Stimulated activated CD8-positive, alpha-beta memory T cell treated with anti-CD3 and anti-CD28 coated beads, Interleukin-12 subunit alpha, Interleukin-12 subunit beta, amount 100 ng/mL, for 1 hour (primary cell): ENCODE measurements at regions not wholly inside any gene's neighbourhood (a gene's known extent, or its start where the extent isn't known, plus 50 kb on each side); places are given as distances from the start of the nearest gene placed in this dataset.

Source experiments
- DNase-seq: peaks from one replicate; pipeline ENCODE4 v3.0.0-alpha.2; 2020; ENCODE audit warnings: low read depth

- no peak for DNase-seq
Observed at GRCh38 chr3:31425401-31425800, 107.3 kb upstream of the STT3B start.

GRCh38 chr3:31427623-31428022 lies 105.1 kb upstream of the STT3B start:
- DNase-seq, result no peak

GRCh38 chr3:31431321-31431720 lies 101.4 kb upstream of the STT3B start:
- DNase-seq, result no peak

GRCh38 chr3:31432897-31433678 lies 99.6 kb upstream of the STT3B start:
- no peak for DNase-seq

GRCh38 chr3:31433679-31433992 lies 99.1 kb upstream of the STT3B start:
- no peak for DNase-seq

- DNase-seq, result no peak
Observed at GRCh38 chr3:31434819-31435218, 97.9 kb upstream of the STT3B start.

GRCh38 chr3:31436830-31437229 lies 95.9 kb upstream of the STT3B start:
- no peak for DNase-seq

GRCh38 chr3:31438742-31439141 lies 94.0 kb upstream of the STT3B start:
- no peak for DNase-seq

- DNase-seq, result no peak
Observed at GRCh38 chr3:31439890-31440750, 92.6 kb upstream of the STT3B start.

GRCh38 chr3:31440878-31441277 lies 91.8 kb upstream of the STT3B start:
- no peak for DNase-seq

GRCh38 chr3:31442755-31443154 lies 90.0 kb upstream of the STT3B start:
- no peak for DNase-seq

- no peak for DNase-seq
Observed at GRCh38 chr3:31444220-31445142, 88.2 kb upstream of the STT3B start.

- no peak for DNase-seq
Observed at GRCh38 chr3:31445701-31446100, 87.0 kb upstream of the STT3B start.

- DNase-seq, result no peak
Observed at GRCh38 chr3:31448035-31448881, 84.5 kb upstream of the STT3B start.

GRCh38 chr3:31448882-31449243 lies 83.9 kb upstream of the STT3B start:
- DNase-seq, result no peak

- no peak for DNase-seq
Observed at GRCh38 chr3:31449318-31449717, 83.4 kb upstream of the STT3B start.

- no peak for DNase-seq
Observed at GRCh38 chr3:31450345-31450744, 82.4 kb upstream of the STT3B start.

GRCh38 chr3:31452495-31453106 lies 80.1 kb upstream of the STT3B start:
- no peak for DNase-seq

- DNase-seq, result no peak
Observed at GRCh38 chr3:31453430-31453829, 79.3 kb upstream of the STT3B start.

- no peak for DNase-seq
Observed at GRCh38 chr3:31455524-31455923, 77.2 kb upstream of the STT3B start.

- no peak for DNase-seq
Observed at GRCh38 chr3:31456373-31456772, 76.4 kb upstream of the STT3B start.
